ENCODE measurements at regions not wholly inside any gene's neighbourhood (a gene's known extent, or its start where the extent isn't known, plus 50 kb on each side); places are given as distances from the start of the nearest gene placed in this dataset.
"Not testable (repeated sequence)": the region's sequence is repeated elsewhere in the genome, so short reads cannot be mapped to it uniquely, and the experiment has no call there.

GRCh38 chr2:51920509-51920908 is 888.6 kb upstream of the NRXN1 start:
- DNase-seq (ENCODE audit: low spot score), result no peak
- in situ Hi-C loops (cut with HindIII; ENCODE audit: low sequenced_read_pairs), result no loop called here

DNA sequence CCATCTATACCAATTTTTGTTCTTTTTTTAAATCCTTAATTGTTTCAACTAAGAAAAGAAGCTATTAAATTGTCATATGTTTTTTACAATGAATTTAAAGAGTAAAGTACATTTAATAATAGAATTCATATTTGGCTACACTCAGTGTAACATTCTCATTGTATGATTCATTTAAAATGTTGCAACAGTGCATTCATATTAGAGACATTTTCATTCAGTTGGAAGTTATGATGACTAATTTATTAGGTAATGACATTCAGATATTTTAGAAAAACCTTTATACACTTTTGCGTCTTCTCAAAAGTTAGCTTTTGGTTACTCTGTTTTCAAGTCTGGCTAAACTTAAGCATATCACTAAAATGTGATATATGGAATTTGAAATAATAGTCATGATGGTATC is 887.5 kb upstream of the NRXN1 start:
- in situ Hi-C loops (cut with HindIII; ENCODE audit: low sequenced_read_pairs), result no loop called here
- DNase-seq (ENCODE audit: low spot score), result no peak

DNA sequence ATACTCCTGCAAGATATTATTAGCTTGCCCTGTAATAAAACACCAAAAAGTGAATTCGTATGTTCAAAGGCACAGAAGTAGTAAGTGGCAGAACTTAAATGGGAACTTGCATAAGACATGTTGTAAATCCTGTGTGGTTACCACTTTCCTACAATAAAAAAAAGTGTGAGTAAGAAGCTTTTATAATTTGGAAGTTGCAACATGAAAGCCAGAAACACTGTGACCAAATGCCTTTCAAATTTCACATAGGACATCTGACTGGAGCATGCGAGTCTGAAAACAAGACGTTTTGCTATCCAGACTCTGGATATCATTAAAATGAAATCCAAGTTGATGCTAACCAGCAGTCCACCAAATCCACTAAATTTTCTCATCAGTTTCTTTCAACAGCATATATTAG is 886.2 kb upstream of the NRXN1 start:
- no peak for DNase-seq (ENCODE audit: low spot score)
- in situ Hi-C loops (cut with HindIII; ENCODE audit: low sequenced_read_pairs), result no loop called here

- in situ Hi-C loops (cut with HindIII; ENCODE audit: low sequenced_read_pairs), result no loop called here
- no peak for DNase-seq (ENCODE audit: low spot score)
These were observed 871.8 kb upstream of the NRXN1 start for GRCh38 chr2:51903728-51904127.

- in situ Hi-C loops (cut with HindIII; ENCODE audit: low sequenced_read_pairs), result no loop called here
- DNase-seq (ENCODE audit: low spot score), result no peak
These were observed 867.7 kb upstream of the NRXN1 start for GRCh38 chr2:51899643-51900042.

GRCh38 chr2:51894584-51894983 is 862.7 kb upstream of the NRXN1 start:
- in situ Hi-C loops (cut with HindIII; ENCODE audit: low sequenced_read_pairs); DNase-seq (ENCODE audit: low spot score): not testable (repeated sequence)

DNA sequence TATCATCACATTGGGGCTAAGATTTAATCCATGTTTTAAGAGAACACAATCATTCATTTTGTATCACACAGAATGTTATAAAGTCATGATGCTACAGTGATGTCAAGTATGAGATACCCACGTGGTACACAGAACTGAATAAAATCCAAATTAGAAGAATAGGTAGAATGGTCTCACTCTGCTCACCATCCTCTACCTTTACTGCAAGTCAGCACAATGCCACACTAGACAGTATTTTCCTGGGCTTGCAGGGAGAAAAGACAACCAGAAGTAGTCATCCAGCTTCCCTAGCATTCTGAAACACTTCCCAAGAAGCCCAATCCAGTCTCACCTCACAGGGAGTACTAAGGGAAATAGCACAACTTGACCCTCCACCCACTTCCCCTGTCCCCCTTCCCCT is 856.2 kb upstream of the NRXN1 start:
- in situ Hi-C loops (cut with HindIII; ENCODE audit: low sequenced_read_pairs), result no loop called here

DNA sequence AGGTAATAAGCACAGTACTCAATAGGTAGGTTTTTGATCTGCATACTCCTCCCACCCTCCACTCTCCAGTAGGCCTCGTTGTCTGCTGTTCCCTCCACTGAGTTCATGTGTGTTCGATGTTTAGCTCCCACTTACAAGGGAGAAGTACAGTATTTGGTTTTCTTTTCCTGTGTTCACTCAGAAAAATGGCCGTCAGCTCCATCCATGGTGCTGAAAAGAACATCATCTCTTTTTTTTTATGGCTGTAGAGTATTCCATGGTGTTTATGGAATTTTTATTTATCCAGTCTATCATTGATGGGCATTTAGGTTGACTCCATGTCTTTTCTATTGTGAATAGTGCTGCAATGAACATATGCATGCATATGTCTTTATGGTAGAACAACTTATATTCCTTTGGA is 849.7 kb upstream of the NRXN1 start:
- in situ Hi-C loops (cut with HindIII; ENCODE audit: low sequenced_read_pairs), result no loop called here
- DNase-seq (ENCODE audit: low spot score), result no peak

More for the DNA sequence above, 856.2 kb upstream of the NRXN1 start:
- DNase-seq (ENCODE audit: low spot score), result no peak

- in situ Hi-C loops (cut with HindIII; ENCODE audit: low sequenced_read_pairs), result no loop called here
- DNase-seq (ENCODE audit: low spot score), result no peak
These were observed 848.2 kb upstream of the NRXN1 start for GRCh38 chr2:51880153-51880552.

DNA sequence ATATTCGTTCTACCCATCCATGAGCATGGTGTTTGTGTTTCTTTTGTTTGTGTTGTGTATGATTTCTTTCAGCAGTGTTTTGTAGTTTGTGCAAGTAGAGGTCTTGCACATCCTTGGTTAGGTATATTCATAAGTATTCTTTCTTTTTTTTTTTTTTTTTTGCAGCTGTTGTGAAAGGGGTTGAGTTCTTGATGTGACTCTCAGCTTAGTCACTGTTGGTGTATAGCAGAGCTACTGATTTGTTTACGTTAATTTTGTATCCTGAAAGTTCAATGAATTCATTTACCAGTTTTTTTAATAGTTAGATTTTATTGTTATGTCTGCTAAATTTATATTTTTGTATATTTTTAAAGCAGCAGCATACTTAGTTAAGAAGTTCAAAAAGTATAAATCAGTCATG is 834.4 kb upstream of the NRXN1 start:
- in situ Hi-C loops (cut with HindIII; ENCODE audit: low sequenced_read_pairs), result no loop called here
- DNase-seq (ENCODE audit: low spot score), result no peak

DNA sequence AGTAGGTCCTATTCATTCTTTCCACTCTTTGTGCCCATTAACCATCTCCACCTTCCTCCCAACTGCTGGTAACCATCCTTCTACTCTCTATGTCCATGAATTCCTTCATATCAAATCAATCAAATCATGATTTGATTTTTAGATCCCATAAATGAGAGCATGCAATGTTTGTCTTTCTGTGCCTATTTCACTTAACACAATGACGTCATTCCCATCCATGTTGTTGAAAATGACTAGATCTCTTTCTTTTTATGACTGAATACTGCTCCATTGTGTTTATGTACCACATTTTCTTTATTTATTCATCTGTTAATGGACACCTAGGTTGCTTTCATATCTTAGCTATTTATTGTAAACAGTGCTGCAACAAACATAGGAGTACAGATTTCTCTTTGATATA is 827.3 kb upstream of the NRXN1 start:
- DNase-seq (ENCODE audit: low spot score), result no peak
- in situ Hi-C loops (cut with HindIII; ENCODE audit: low sequenced_read_pairs), result no loop called here

- in situ Hi-C loops (cut with HindIII; ENCODE audit: low sequenced_read_pairs), result no loop called here
- no peak for DNase-seq (ENCODE audit: low spot score)
These were observed 823.8 kb upstream of the NRXN1 start for GRCh38 chr2:51855683-51856082.

DNA sequence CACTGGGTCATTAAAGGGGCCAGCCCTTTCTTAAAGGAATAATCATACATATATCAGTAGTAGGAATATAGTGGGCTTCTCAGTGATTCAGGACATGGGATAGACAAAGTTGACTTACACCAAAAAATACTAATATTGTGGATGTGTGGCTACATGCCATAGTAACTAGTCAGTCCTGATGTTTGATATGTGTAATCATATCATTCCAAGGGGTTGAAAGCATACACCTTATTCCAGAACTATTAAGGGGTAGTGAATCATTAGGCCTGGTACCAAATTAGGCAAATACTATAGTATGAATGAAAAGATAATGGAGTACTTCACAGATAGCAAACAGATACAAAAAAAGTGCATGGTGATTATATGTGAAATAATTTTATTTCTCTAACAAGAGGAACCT is 814.9 kb upstream of the NRXN1 start:
- in situ Hi-C loops (cut with HindIII; ENCODE audit: low sequenced_read_pairs), result no loop called here
- no peak for DNase-seq (ENCODE audit: low spot score)

GRCh38 chr2:51846018-51846417 is 814.1 kb upstream of the NRXN1 start:
- in situ Hi-C loops (cut with HindIII; ENCODE audit: low sequenced_read_pairs), result no loop called here
- no peak for DNase-seq (ENCODE audit: low spot score)

GRCh38 chr2:51844596-51844995 is 812.7 kb upstream of the NRXN1 start:
- no peak for DNase-seq (ENCODE audit: low spot score)
- in situ Hi-C loops (cut with HindIII; ENCODE audit: low sequenced_read_pairs), result no loop called here

- no peak for DNase-seq (ENCODE audit: low spot score)
- in situ Hi-C loops (cut with HindIII; ENCODE audit: low sequenced_read_pairs), result no loop called here
These were observed 797.5 kb upstream of the NRXN1 start for GRCh38 chr2:51829477-51829876.

DNA sequence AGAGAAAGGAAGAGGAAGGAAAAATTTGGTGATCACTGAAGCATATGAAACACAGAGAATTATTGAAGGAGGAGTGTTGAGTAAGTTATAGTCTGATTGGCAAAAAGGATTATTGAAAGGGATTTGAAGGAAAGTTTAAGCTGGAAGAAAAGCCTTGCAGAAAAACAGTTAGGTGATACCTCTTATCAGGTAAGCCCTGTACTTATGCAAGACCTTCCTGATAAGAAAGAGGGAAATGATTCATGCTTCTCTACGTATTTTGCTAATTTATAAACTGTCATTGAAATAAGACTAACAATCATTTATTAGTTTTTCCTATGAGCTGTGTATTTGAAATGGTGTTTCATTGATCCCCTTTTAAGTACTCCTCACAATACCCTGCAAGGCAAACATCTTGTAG is 793.9 kb upstream of the NRXN1 start:
- in situ Hi-C loops (cut with HindIII; ENCODE audit: low sequenced_read_pairs), result no loop called here
- DNase-seq (ENCODE audit: low spot score), result no peak

DNA sequence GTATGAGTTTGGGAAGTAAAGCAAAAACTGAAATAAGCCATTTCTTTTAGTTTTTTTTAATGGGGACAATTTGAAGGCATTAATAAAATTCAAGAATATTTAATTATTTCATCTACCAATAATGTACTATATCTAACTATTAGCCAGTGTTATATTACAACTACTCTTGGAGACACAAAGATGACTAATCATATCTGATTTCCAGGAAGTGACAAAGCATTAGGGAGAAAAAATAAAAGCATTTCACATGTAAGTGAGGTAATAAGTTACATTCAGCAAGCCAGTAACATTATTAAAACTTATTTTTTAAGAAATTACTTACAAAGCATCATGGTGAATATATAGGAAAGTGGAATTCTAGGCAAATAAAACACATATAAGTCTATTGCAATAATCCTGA is 781.3 kb upstream of the NRXN1 start:
- DNase-seq (ENCODE audit: low spot score), result no peak
- in situ Hi-C loops (cut with HindIII; ENCODE audit: low sequenced_read_pairs), result no loop called here

GRCh38 chr2:51812138-51812866 is 780.4 kb upstream of the NRXN1 start:
- DNase-seq (ENCODE audit: low spot score), result no peak
- in situ Hi-C loops (cut with HindIII; ENCODE audit: low sequenced_read_pairs), result no loop called here

GRCh38 chr2:51810197-51810596 is 778.3 kb upstream of the NRXN1 start:
- in situ Hi-C loops (cut with HindIII; ENCODE audit: low sequenced_read_pairs), result no loop called here
- DNase-seq (ENCODE audit: low spot score), result no peak

DNA sequence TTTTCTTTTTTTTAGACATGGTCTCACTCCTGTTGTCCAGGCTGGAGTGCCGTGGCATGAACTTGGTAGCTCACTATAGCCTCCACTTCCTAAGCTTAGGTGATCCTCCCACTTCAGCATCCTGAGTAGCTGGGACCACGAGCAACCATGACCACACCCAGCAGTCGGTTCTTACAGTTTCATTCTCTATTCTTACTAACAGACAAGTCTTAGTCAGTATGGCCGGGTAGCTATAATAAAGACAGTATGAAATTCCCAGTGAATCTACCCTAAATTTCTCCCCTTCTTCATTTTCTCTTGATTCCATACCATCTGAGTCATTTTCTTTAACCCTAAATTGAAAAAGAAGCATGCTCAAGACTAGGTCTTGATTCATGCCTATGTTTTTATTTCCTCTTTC is 775.3 kb upstream of the NRXN1 start:
- no peak for DNase-seq (ENCODE audit: low spot score)
- in situ Hi-C loops (cut with HindIII; ENCODE audit: low sequenced_read_pairs), result no loop called here

Data from G401 (cell line).